ENCODE measurements at regions not wholly inside any gene's neighbourhood (a gene's known extent, or its start where the extent isn't known, plus 50 kb on each side); places are given as distances from the start of the nearest gene placed in this dataset.

DNA sequence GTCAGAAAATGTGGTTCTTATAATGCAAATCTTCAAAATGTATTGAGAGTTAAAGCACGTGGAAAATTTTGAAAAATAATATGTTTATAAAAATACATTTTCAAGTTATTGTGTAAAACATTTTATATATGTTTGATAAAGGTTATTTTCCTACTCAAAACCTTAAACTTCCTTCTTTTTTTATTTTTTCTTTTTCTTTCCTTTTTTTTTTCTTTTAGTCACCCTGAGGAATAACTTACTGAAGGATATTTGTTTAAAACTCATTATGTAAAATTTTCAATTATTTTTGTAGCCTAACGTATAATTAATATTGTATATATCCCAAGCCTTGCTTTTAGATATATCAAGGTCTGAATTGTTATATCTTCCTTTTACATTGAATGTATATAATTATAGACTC is 346.8 kb upstream of the GYPC start (continued):
- TF ChIP-seq, protein P1, sequence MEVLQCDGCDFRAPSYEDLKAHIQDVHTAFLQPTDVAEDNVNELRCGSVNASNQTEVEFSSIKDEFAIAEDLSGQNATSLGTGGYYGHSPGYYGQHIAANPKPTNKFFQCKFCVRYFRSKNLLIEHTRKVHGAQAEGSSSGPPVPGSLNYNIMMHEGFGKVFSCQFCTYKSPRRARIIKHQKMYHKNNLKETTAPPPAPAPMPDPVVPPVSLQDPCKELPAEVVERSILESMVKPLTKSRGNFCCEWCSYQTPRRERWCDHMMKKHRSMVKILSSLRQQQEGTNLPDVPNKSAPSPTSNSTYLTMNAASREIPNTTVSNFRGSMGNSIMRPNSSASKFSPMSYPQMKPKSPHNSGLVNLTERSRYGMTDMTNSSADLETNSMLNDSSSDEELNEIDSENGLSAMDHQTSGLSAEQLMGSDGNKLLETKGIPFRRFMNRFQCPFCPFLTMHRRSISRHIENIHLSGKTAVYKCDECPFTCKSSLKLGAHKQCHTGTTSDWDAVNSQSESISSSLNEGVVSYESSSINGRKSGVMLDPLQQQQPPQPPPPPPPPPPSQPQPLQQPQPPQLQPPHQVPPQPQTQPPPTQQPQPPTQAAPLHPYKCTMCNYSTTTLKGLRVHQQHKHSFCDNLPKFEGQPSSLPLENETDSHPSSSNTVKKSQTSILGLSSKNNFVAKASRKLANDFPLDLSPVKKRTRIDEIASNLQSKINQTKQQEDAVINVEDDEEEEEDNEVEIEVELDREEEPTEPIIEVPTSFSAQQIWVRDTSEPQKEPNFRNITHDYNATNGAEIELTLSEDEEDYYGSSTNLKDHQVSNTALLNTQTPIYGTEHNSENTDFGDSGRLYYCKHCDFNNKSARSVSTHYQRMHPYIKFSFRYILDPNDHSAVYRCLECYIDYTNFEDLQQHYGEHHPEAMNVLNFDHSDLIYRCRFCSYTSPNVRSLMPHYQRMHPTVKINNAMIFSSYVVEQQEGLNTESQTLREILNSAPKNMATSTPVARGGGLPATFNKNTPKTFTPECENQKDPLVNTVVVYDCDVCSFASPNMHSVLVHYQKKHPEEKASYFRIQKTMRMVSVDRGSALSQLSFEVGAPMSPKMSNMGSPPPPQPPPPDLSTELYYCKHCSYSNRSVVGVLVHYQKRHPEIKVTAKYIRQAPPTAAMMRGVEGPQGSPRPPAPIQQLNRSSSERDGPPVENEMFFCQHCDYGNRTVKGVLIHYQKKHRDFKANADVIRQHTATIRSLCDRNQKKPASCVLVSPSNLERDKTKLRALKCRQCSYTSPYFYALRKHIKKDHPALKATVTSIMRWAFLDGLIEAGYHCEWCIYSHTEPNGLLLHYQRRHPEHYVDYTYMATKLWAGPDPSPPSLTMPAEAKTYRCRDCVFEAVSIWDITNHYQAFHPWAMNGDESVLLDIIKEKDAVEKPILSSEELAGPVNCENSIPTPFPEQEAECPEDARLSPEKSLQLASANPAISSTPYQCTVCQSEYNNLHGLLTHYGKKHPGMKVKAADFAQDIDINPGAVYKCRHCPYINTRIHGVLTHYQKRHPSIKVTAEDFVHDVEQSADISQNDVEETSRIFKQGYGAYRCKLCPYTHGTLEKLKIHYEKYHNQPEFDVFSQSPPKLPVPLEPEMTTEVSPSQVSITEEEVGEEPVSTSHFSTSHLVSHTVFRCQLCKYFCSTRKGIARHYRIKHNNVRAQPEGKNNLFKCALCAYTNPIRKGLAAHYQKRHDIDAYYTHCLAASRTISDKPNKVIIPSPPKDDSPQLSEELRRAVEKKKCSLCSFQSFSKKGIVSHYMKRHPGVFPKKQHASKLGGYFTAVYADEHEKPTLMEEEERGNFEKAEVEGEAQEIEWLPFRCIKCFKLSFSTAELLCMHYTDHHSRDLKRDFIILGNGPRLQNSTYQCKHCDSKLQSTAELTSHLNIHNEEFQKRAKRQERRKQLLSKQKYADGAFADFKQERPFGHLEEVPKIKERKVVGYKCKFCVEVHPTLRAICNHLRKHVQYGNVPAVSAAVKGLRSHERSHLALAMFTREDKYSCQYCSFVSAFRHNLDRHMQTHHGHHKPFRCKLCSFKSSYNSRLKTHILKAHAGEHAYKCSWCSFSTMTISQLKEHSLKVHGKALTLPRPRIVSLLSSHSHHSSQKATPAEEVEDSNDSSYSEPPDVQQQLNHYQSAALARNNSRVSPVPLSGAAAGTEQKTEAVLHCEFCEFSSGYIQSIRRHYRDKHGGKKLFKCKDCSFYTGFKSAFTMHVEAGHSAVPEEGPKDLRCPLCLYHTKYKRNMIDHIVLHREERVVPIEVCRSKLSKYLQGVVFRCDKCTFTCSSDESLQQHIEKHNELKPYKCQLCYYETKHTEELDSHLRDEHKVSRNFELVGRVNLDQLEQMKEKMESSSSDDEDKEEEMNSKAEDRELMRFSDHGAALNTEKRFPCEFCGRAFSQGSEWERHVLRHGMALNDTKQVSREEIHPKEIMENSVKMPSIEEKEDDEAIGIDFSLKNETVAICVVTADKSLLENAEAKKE (CRISPR knock-in tag; IDR thresholded peaks at IDR 0.05): no peak
- no peak for TF ChIP-seq ZNF331 (CRISPR knock-in tag; IDR thresholded peaks at IDR 0.05; ENCODE audit: low read depth)
- TF ChIP-seq, protein P2, sequence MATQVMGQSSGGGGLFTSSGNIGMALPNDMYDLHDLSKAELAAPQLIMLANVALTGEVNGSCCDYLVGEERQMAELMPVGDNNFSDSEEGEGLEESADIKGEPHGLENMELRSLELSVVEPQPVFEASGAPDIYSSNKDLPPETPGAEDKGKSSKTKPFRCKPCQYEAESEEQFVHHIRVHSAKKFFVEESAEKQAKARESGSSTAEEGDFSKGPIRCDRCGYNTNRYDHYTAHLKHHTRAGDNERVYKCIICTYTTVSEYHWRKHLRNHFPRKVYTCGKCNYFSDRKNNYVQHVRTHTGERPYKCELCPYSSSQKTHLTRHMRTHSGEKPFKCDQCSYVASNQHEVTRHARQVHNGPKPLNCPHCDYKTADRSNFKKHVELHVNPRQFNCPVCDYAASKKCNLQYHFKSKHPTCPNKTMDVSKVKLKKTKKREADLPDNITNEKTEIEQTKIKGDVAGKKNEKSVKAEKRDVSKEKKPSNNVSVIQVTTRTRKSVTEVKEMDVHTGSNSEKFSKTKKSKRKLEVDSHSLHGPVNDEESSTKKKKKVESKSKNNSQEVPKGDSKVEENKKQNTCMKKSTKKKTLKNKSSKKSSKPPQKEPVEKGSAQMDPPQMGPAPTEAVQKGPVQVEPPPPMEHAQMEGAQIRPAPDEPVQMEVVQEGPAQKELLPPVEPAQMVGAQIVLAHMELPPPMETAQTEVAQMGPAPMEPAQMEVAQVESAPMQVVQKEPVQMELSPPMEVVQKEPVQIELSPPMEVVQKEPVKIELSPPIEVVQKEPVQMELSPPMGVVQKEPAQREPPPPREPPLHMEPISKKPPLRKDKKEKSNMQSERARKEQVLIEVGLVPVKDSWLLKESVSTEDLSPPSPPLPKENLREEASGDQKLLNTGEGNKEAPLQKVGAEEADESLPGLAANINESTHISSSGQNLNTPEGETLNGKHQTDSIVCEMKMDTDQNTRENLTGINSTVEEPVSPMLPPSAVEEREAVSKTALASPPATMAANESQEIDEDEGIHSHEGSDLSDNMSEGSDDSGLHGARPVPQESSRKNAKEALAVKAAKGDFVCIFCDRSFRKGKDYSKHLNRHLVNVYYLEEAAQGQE (IDR thresholded peaks at IDR 0.05; ENCODE audit: unreplicated experiment): no peak
- TF ChIP-seq STAT1 (IDR thresholded peaks at IDR 0.05; ENCODE audit: unreplicated experiment): no peak
- TF ChIP-seq ZNF114 (CRISPR knock-in tag; IDR thresholded peaks at IDR 0.05): no peak
- TF ChIP-seq NANOG (IDR thresholded peaks at IDR 0.05; ENCODE audit: borderline replicate concordance): no peak
- TF ChIP-seq, protein P3, sequence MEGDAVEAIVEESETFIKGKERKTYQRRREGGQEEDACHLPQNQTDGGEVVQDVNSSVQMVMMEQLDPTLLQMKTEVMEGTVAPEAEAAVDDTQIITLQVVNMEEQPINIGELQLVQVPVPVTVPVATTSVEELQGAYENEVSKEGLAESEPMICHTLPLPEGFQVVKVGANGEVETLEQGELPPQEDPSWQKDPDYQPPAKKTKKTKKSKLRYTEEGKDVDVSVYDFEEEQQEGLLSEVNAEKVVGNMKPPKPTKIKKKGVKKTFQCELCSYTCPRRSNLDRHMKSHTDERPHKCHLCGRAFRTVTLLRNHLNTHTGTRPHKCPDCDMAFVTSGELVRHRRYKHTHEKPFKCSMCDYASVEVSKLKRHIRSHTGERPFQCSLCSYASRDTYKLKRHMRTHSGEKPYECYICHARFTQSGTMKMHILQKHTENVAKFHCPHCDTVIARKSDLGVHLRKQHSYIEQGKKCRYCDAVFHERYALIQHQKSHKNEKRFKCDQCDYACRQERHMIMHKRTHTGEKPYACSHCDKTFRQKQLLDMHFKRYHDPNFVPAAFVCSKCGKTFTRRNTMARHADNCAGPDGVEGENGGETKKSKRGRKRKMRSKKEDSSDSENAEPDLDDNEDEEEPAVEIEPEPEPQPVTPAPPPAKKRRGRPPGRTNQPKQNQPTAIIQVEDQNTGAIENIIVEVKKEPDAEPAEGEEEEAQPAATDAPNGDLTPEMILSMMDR (conservative IDR thresholded peaks at IDR 0.05; ENCODE audit: low read depth in 2 of 2): no peak
- no peak for TF ChIP-seq EZH2phosphoT487 (IDR thresholded peaks at IDR 0.05; ENCODE audit: unreplicated experiment)
